ENCODE measurements at regions not wholly inside any gene's neighbourhood (a gene's known extent, or its start where the extent isn't known, plus 50 kb on each side); places are given as distances from the start of the nearest gene placed in this dataset.

DNA sequence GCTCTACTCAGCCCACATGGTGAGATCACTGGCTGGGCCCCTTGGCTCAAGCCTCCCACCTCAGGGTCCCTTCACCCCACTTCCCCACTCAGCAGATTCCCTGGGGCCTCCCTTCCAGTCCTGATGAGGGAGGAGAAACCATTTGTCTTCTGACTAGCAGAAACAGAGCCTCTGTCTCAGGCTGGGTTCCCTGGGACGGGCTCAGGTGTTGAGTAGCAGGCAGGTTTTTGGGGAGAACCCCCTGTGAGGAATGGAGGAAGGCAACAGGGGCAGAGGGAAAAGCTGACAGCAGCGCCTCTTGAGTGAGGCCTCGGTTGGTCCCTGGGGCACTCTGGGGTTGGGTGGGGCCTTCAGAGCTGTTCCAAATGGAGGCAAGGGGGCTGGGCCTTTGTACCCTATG lies 452.2 kb downstream of the TSHZ3 start:
- Histone ChIP-seq H2AFZ (ENCODE audit: low read length) (no peak overlapping the region), H3K4me2 (ENCODE audit: low read depth, low read length, poor library complexity, severe bottlenecking) (no peak overlapping the region), H3K4me3 (ENCODE audit: low read length) (no peak overlapping the region), H3K27ac (ENCODE audit: low read length) (no peak overlapping the region), H3K9ac (ENCODE audit: low read length) (no peak overlapping the region), H3K9me3 (ENCODE audit: low read length) (no peaks in the 10 kb centered on the region), H3K4me1 (ENCODE audit: low read length) (no peaks in the 10 kb centered on the region), H4K20me1 (ENCODE audit: insufficient read depth, low read depth, low read length) (no peaks in the 10 kb centered on the region), H3K36me3 (ENCODE audit: insufficient read depth, low read length) (no peaks in the 10 kb centered on the region), H3K27me3 (ENCODE audit: low read length) (0 out of 2 replicates have a peak, but pooled peaks cover 4% of the 10 kb centered on the region), H3K9me2 (replicated peaks; ENCODE audit: insufficient read depth, low read length) (no peaks in the 10 kb centered on the region), H3K79me2 (ENCODE audit: low read length) (no peaks in the 10 kb centered on the region)
- DNase-seq = no peak

DNA sequence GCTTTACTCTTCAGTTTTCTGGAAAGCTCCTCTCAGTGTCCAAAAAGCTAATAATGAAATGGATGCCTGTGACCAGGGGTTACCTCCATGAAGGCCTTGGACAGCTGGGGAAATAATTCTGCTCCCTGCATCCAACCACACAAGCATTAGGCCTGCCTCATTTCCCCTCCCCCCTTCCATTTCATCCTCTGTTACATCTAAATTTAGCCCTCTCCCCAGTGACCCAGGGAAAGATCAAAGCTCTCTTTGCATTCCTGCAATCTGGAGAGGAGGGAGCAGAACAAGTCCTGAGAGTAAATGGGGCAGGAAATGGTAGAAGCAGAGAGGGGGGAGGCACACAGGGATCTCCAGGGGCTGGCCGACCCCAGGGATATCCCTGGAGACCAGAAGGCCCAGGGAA lies 452.7 kb downstream of the TSHZ3 start:
- H3K79me2 ChIP-seq (ENCODE audit: low read length) = no peaks in the 10 kb centered on the region
- no peak for DNase-seq
- no peak overlapping the region for H3K4me3 ChIP-seq (ENCODE audit: low read length)
- H3K4me1 ChIP-seq (ENCODE audit: low read length) = no peaks in the 10 kb centered on the region
- no peaks in the 10 kb centered on the region for H4K20me1 ChIP-seq (ENCODE audit: insufficient read depth, low read depth, low read length)
- H3K27me3 ChIP-seq (ENCODE audit: low read length) = 0 out of 2 replicates have a peak, but pooled peaks cover 4% of the 10 kb centered on the region
- H3K9ac ChIP-seq (ENCODE audit: low read length) = no peak overlapping the region
- H2AFZ ChIP-seq (ENCODE audit: low read length) = no peak overlapping the region
- no peaks in the 10 kb centered on the region for H3K36me3 ChIP-seq (ENCODE audit: insufficient read depth, low read length)
- no peak overlapping the region for H3K4me2 ChIP-seq (ENCODE audit: low read depth, low read length, poor library complexity, severe bottlenecking)
- no peaks in the 10 kb centered on the region for H3K9me2 ChIP-seq (replicated peaks; ENCODE audit: insufficient read depth, low read length)
- no peak overlapping the region for H3K27ac ChIP-seq (ENCODE audit: low read length)
- no peaks in the 10 kb centered on the region for H3K9me3 ChIP-seq (ENCODE audit: low read length)

DNA sequence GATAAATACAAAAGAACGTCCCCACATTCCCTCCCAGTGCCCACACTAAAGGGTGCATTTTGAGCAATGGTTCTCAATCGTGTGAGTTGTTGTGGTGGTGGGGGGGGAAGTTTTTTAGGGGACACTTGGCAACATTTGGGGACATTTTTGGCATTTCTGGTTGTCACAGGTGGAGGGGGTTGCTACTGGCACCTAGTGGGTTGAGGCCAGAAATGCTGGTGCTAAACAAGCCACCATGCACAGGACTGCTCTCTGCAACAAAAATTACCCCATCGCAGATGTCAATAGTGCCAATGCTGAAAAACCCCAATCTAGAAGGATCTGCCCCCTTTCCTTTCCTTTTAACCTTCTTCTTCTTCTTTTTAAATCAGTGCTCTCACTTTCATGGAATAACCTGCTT lies 453.3 kb downstream of the TSHZ3 start:
- no peak overlapping the region for H3K4me3 ChIP-seq (ENCODE audit: low read length)
- H3K4me2 ChIP-seq (ENCODE audit: low read depth, low read length, poor library complexity, severe bottlenecking) = no peak overlapping the region
- no peaks in the 10 kb centered on the region for H3K9me2 ChIP-seq (replicated peaks; ENCODE audit: insufficient read depth, low read length)
- H4K20me1 ChIP-seq (ENCODE audit: insufficient read depth, low read depth, low read length) = no peaks in the 10 kb centered on the region
- no peak overlapping the region for H3K27ac ChIP-seq (ENCODE audit: low read length)
- no peak overlapping the region for H2AFZ ChIP-seq (ENCODE audit: low read length)
- no peak for DNase-seq
- no peaks in the 10 kb centered on the region for H3K36me3 ChIP-seq (ENCODE audit: insufficient read depth, low read length)
- no peak overlapping the region for H3K9ac ChIP-seq (ENCODE audit: low read length)
- H3K79me2 ChIP-seq (ENCODE audit: low read length) = no peaks in the 10 kb centered on the region
- 0 out of 2 replicates have a peak, but pooled peaks cover 2% of the 10 kb centered on the region for H3K27me3 ChIP-seq (ENCODE audit: low read length)
- no peaks in the 10 kb centered on the region for H3K4me1 ChIP-seq (ENCODE audit: low read length)
- no peaks in the 10 kb centered on the region for H3K9me3 ChIP-seq (ENCODE audit: low read length)

DNA sequence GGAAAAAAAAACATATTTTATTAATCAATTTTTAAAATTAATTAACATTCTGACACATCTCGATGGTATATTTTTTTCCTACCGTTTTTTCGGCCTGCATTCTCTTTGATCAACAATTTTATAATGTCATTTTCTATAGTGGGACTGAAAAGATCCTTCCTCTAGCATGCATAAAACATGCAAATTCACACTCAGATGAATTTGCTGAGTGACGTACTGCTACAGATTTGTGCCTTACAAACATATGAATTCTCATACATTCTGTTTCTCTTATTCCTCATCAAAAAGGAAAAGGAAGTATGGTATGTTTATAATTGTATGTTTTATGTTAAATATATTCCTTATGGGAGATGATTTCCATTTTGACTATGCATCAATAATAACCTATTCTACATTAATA lies 458.2 kb downstream of the TSHZ3 start:
- no peak overlapping the region for H3K4me2 ChIP-seq (ENCODE audit: low read depth, low read length, poor library complexity, severe bottlenecking)
- no peaks in the 10 kb centered on the region for H4K20me1 ChIP-seq (ENCODE audit: insufficient read depth, low read depth, low read length)
- no peaks in the 10 kb centered on the region for H3K9me2 ChIP-seq (replicated peaks; ENCODE audit: insufficient read depth, low read length)
- no peaks in the 10 kb centered on the region; the same call in 1 of the 2 replicates for H3K27me3 ChIP-seq (ENCODE audit: low read length)
- DNase-seq = no peak
- H3K36me3 ChIP-seq (ENCODE audit: insufficient read depth, low read length) = no peaks in the 10 kb centered on the region
- H3K27ac ChIP-seq (ENCODE audit: low read length) = no peak overlapping the region
- H3K4me1 ChIP-seq (ENCODE audit: low read length) = no peaks in the 10 kb centered on the region
- H3K4me3 ChIP-seq (ENCODE audit: low read length) = no peak overlapping the region
- H2AFZ ChIP-seq (ENCODE audit: low read length) = no peak overlapping the region
- H3K9ac ChIP-seq (ENCODE audit: low read length) = no peak overlapping the region
- H3K79me2 ChIP-seq (ENCODE audit: low read length) = no peaks in the 10 kb centered on the region
- no peaks in the 10 kb centered on the region for H3K9me3 ChIP-seq (ENCODE audit: low read length)

DNA sequence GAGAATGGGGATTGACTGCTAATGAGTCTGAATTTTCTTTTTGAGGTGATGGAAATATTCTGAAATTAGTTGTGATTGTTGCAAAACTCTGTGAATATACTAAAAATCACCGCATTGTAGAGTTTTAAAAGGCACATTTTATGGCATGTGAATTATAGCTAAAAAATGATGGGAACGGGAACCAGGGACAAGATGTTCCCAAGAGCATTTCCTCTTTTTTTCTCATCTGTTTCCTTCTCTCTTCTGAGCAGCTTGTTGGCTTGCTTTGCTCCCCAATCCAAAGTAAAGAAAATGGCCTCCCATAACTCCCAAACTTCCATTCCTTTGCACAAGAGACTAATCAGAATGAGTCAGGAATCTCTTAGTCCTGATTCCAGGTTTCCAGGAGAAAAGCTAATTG lies 459.2 kb downstream of the TSHZ3 start:
- no peak overlapping the region for H3K9ac ChIP-seq (ENCODE audit: low read length)
- H3K4me2 ChIP-seq (ENCODE audit: low read depth, low read length, poor library complexity, severe bottlenecking) = no peak overlapping the region
- H3K4me1 ChIP-seq (ENCODE audit: low read length) = no peaks in the 10 kb centered on the region
- no peaks in the 10 kb centered on the region for H3K9me2 ChIP-seq (replicated peaks; ENCODE audit: insufficient read depth, low read length)
- no peaks in the 10 kb centered on the region for H3K36me3 ChIP-seq (ENCODE audit: insufficient read depth, low read length)
- no peak overlapping the region for H3K27ac ChIP-seq (ENCODE audit: low read length)
- no peak for DNase-seq
- no peak overlapping the region for H2AFZ ChIP-seq (ENCODE audit: low read length)
- H3K27me3 ChIP-seq (ENCODE audit: low read length) = no peaks in the 10 kb centered on the region; the same call in 1 of the 2 replicates
- H3K79me2 ChIP-seq (ENCODE audit: low read length) = no peaks in the 10 kb centered on the region
- H3K9me3 ChIP-seq (ENCODE audit: low read length) = no peaks in the 10 kb centered on the region
- H4K20me1 ChIP-seq (ENCODE audit: insufficient read depth, low read depth, low read length) = no peaks in the 10 kb centered on the region
- H3K4me3 ChIP-seq (ENCODE audit: low read length) = no peak overlapping the region

DNA sequence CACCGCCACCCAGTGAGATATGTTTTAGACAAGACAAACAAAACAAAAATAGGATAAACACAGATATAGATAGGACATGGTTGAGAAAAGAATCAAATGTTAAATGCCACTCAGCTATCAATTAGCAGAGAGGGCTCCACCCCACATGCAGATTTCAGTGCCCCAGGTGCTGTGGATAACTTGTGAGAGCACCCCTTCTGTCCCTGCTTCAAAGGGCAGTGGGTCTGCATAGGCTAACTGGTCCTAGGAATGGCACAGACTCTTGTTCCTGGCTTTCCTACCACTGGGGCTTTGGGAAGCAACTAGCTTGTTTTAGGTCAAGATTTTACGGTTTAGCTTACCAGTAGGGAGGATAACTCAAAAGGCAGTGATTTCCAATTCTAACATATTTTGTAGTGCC lies 460.3 kb downstream of the TSHZ3 start:
- Histone ChIP-seq H3K36me3 (ENCODE audit: insufficient read depth, low read length) (no peaks in the 10 kb centered on the region), H2AFZ (ENCODE audit: low read length) (no peak overlapping the region), H3K4me1 (ENCODE audit: low read length) (no peaks in the 10 kb centered on the region), H3K27me3 (ENCODE audit: low read length) (no peaks in the 10 kb centered on the region; the same call in 1 of the 2 replicates), H3K9me3 (ENCODE audit: low read length) (no peaks in the 10 kb centered on the region), H3K4me2 (ENCODE audit: low read depth, low read length, poor library complexity, severe bottlenecking) (no peak overlapping the region), H3K27ac (ENCODE audit: low read length) (no peak overlapping the region), H4K20me1 (ENCODE audit: insufficient read depth, low read depth, low read length) (no peaks in the 10 kb centered on the region), H3K9me2 (replicated peaks; ENCODE audit: insufficient read depth, low read length) (no peaks in the 10 kb centered on the region), H3K4me3 (ENCODE audit: low read length) (no peak overlapping the region), H3K79me2 (ENCODE audit: low read length) (no peaks in the 10 kb centered on the region), H3K9ac (ENCODE audit: low read length) (no peak overlapping the region)
- no peak for DNase-seq

DNA sequence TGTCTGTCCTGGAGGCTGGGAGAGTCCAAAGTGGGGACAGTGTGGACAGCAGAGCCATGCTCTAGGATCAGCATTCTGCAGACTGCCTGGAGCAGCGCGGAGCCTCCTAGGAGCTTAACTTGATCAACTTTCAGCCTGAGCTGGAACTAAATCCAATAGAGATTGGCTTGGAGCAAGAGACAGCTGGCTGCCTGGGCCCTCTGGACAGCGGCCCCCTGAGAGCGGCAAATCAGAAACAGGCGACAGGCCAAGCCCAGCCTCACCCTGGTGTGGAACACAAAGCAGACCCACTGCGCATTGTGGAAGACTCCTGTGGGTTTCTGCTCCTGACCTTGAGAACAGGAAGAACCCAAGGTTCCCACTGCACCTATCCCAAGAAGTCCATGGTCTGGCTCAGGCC lies 462.2 kb downstream of the TSHZ3 start:
- no peak overlapping the region for H3K4me3 ChIP-seq (ENCODE audit: low read length)
- DNase-seq = no peak
- H4K20me1 ChIP-seq (ENCODE audit: insufficient read depth, low read depth, low read length) = no peaks in the 10 kb centered on the region
- no peak overlapping the region for H3K27ac ChIP-seq (ENCODE audit: low read length)
- H3K4me2 ChIP-seq (ENCODE audit: low read depth, low read length, poor library complexity, severe bottlenecking) = no peak overlapping the region
- H3K27me3 ChIP-seq (ENCODE audit: low read length) = no peaks in the 10 kb centered on the region; the same call in 1 of the 2 replicates
- H3K79me2 ChIP-seq (ENCODE audit: low read length) = no peaks in the 10 kb centered on the region
- no peak overlapping the region for H3K9ac ChIP-seq (ENCODE audit: low read length)
- H3K9me3 ChIP-seq (ENCODE audit: low read length) = no peaks in the 10 kb centered on the region
- no peaks in the 10 kb centered on the region for H3K9me2 ChIP-seq (replicated peaks; ENCODE audit: insufficient read depth, low read length)
- no peaks in the 10 kb centered on the region for H3K36me3 ChIP-seq (ENCODE audit: insufficient read depth, low read length)
- H3K4me1 ChIP-seq (ENCODE audit: low read length) = no peaks in the 10 kb centered on the region
- no peak overlapping the region for H2AFZ ChIP-seq (ENCODE audit: low read length)

DNA sequence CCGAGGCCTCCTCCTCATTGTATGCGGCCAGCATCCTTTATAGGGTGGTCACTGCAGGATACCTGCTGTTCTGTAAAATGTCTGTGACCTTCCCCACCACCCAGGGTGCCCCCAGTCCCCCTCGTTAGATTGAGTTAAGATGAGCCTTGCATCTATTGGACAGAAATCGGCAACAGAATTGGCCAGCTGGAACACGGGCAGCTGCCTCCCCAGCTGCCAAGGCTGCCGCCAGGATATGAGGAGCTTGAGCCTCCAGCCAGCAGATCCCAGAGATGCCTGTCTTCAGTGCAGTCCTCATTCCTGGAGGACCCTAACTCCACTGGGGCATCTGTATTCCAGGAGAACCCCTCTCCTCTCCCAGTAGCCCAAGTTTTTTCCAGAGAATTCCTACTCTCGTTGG lies 463.0 kb downstream of the TSHZ3 start:
- Histone ChIP-seq H3K9me2 (replicated peaks; ENCODE audit: insufficient read depth, low read length) (no peaks in the 10 kb centered on the region), H3K9me3 (ENCODE audit: low read length) (no peaks in the 10 kb centered on the region)

More for the DNA sequence above, 463.0 kb downstream of the TSHZ3 start:
- H3K4me2 ChIP-seq (ENCODE audit: low read depth, low read length, poor library complexity, severe bottlenecking) = no peak overlapping the region
- H3K4me3 ChIP-seq (ENCODE audit: low read length) = no peak overlapping the region
- H4K20me1 ChIP-seq (ENCODE audit: insufficient read depth, low read depth, low read length) = no peaks in the 10 kb centered on the region
- H3K27ac ChIP-seq (ENCODE audit: low read length) = no peak overlapping the region
- H3K27me3 ChIP-seq (ENCODE audit: low read length) = no peaks in the 10 kb centered on the region; the same call in 1 of the 2 replicates
- no peaks in the 10 kb centered on the region for H3K36me3 ChIP-seq (ENCODE audit: insufficient read depth, low read length)
- H3K4me1 ChIP-seq (ENCODE audit: low read length) = no peaks in the 10 kb centered on the region
- DNase-seq = no peak
- no peak overlapping the region for H2AFZ ChIP-seq (ENCODE audit: low read length)
- H3K9ac ChIP-seq (ENCODE audit: low read length) = no peak overlapping the region
- no peaks in the 10 kb centered on the region for H3K79me2 ChIP-seq (ENCODE audit: low read length)

Data from Karpas-422 (cell line).